ENCODE measurements at regions not wholly inside any gene's neighbourhood (a gene's known extent, or its start where the extent isn't known, plus 50 kb on each side); places are given as distances from the start of the nearest gene placed in this dataset.

- TF ChIP-seq TAF1 (IDR thresholded peaks at IDR 0.05; ENCODE audit: borderline replicate concordance, insufficient read depth, low read length) = no peak
- TF ChIP-seq REST (IDR thresholded peaks at IDR 0.05; ENCODE audit: insufficient read depth in 1 of 2, low read depth in 2 of 2, low read length in 2 of 2) = no peak
- TF ChIP-seq SIN3A (IDR thresholded peaks at IDR 0.05; ENCODE audit: borderline replicate concordance, insufficient read depth, low read length) = no peak
- TF ChIP-seq POLR2AphosphoS5 (IDR thresholded peaks at IDR 0.05; ENCODE audit: low read depth, low read length) = no peak
- TF ChIP-seq FOXP2 (optimal IDR thresholded peaks at IDR 0.05; ENCODE audit: borderline replicate concordance, extremely low read depth, extremely low read length, insufficient read depth) = no peak
Observed at GRCh38 chr4:11976726-11977263, 548.1 kb upstream of the HS3ST1 start.
